ENCODE measurements at regions not wholly inside any gene's neighbourhood (a gene's known extent, or its start where the extent isn't known, plus 50 kb on each side); places are given as distances from the start of the nearest gene placed in this dataset.
"Not testable (repeated sequence)": the region's sequence is repeated elsewhere in the genome, so short reads cannot be mapped to it uniquely, and the experiment has no call there.

DNA sequence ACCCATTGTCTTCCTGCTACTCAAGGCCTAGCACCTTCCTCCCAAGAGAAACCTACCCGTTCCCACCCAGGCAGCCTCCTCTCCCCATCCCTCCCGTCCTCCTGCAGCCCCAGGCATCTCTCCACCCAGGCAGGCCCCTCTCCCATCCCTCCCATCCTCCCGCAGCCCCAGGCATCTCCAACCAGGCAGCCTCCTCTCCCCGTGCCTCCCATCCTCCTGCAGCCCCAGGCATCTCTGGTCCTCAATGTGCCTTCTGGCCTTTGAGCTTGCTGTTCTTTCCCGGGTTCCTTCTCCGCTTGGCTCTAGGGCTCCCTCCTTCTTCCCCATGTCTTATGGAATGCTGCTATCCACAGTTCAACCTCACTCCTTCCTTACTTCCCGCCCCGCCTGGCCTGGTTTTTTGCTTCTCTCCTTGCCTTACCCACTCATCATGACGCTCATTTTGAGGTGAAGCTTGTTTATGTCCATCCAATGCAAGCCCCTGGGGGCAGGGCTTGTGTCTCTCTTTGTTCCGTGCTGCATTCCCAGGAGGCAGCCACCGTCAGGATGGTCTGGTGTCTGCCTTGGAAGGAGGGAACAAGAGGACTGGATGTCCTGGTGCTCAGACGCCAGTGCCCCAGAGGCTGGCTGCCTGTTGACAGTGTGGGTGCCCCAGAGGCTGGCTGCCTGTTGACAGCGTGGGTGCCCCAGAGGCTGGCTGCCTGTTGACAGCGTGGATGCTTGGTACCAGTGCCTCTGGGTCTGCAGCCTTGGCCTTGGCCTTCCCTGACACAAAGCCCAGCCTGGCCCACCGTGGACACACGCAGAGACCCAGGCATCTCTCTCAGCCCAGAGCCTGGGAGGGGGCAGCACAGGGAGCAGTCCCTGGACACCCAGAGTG, 815.7 kb downstream of the BRD1 start:
- DNase-seq, result no peak

DNA sequence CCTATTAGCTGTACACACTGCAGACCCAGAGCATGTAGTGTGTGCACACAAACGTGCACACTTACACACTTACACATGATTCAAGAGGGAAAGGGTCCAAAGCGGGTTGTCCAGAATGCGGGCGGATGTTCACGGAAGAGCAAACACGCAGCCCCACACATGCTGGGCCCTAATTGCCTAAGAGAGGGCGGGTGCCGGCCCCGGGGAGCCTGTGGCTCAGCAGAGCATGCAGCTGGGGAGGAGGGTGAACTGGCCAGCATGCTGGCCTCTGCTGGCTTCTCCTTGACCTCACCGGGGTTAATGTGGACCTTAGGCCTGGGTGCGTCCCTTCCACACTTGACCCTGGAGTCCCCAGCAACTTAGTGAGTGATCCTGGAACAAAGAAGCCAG, 816.3 kb downstream of the BRD1 start:
- no peak for DNase-seq

DNA sequence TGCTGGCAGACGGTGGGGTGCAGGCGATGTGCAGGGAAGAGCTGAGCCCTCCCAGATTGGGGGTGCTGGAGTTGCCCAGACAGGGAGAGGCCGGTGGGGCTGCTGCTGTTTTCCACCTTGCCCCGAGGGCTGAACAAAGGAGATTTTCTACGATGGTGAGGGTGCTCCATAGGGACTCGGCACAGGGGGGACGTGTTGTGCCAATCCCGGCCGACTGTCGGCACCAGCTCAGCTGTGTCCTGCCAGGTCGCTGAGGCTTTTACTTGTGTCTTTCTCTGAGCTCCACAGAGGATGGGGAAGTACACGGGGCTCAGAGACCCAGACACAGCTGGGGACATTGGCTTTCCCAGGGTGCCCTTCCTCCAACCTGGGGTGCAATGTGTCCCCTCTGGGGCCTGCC, 816.8 kb downstream of the BRD1 start:
- DNase-seq, result no peak

DNA sequence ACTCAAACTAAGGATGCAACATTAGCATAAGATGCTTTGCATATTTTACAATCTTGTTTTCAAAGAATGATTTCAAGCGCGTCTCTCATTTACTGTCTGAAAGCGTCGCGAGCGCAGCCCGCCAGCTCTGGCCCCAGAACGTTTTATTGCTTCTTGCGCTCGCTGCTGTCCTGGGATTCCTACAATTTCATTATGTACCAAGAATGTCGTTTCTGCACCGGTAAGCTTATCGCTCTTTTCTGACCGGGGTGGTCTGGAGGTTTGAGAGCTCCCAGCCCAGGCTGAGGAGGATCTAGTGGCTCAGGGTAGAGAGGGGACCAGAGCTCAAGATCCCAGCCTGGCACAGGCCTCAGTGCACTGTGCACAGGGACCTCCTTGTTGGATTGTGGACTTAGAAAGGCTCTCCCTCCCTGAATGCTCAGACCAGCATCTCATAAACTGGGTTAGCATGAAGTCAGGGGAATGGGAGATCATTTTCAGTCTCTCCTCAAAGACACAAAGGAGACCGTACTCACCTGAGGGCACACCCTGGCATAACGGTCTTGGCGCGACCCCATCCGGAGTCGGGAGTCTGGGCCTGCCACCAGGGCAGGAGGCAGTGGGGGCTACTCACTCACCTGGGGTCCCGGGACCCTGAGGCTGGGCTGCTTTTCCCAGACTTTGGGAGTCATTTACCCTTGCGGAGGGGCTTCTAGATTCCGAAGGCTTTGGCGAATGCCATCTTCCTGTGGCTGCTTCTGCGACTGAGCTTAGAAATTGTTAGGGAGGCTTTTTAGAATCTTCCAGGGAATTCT, 817.4 kb downstream of the BRD1 start:
- no peak for DNase-seq

DNA sequence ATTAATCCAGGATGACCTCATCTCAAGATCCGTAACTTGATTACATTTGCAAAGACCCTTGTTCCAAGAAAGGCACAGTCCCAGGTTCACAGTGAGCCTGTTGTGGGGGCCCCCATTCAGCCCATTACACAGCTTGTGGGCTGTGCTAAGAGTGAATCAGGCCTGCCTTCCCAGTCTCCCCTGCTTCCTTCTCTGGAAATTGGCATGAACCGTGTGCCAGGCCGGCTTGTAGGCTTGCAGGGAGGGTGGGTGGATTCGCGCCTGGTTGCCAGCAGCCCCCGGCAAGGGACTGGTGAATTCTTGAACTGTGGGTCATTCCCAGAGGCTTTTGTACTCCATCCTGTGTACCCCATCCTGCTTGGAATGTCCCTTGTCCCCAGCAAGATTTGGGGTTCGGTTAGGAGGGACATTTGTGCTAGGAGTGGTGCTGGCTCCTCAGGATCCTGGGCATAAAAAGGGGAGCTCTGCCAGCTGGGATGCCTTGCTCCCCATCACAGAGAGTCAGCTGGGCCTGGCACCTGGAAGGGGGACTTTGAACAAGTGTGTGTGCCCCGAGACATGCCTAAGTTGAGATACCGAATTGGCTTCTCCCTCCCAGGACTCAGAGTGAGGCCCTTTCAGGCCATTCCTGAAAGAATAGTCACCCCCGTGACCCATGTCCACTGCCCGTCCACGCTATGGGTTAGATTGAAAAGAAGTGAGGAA, 818.2 kb downstream of the BRD1 start:
- DNase-seq, result no peak

DNA sequence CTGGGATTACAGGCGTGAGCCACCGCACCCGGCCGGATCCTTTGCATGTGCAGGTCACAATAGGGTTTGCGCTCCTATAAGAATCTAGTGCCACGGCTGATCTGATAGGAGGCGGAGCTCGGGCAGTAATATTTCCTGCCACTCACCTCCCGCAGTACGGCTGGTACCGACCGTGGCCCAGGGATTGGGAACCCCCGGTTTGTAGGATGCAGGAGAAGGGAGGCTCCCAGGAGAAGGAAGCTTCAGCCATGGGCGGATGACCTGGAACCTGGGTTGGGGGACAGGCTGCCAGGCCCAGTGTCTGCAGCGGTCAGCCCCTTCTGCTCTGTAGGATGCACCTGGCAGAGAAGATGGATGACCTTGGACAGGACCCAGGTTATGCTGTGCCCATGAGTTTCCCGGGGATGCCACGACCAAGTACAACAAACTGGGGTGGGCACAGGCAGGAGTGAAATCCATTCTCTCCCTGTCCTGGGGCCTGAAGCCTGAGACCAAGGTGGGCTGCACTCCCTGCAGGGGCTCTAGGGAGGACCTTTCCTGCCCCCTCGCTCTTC, 818.9 kb downstream of the BRD1 start:
- no peak for DNase-seq

DNA sequence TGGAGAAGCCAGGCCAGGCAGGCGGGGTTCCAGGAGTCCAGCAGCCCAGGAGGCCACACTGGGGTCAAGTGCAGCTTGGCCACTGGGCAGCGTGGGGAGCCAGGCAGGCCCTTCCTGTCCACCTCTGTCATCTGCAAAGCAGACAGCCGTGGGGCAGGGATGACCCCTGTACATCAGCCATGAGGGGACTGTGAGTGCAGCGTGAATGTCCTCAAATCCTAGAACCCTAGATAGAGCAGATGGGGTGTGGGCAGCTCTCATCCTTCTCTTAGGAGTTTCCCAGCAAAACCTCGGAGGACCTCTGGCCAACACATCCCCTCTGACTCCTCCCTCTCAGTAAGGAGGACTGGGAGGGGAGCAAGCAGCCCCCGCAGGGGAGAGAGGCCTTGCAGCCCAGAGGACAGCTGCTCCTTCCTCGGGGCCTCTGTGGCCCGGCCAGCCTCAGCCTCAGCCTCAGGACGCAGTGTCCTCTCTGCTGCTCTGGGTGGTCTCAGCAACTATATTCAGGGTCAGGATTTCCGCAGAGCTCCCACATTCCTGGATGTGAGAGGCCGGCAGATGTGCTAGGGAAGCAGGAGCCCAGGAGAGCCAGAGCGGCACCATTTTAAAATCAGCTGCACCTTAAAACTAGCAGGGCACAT, 820.5 kb downstream of the BRD1 start:
- DNase-seq, result no peak

DNA sequence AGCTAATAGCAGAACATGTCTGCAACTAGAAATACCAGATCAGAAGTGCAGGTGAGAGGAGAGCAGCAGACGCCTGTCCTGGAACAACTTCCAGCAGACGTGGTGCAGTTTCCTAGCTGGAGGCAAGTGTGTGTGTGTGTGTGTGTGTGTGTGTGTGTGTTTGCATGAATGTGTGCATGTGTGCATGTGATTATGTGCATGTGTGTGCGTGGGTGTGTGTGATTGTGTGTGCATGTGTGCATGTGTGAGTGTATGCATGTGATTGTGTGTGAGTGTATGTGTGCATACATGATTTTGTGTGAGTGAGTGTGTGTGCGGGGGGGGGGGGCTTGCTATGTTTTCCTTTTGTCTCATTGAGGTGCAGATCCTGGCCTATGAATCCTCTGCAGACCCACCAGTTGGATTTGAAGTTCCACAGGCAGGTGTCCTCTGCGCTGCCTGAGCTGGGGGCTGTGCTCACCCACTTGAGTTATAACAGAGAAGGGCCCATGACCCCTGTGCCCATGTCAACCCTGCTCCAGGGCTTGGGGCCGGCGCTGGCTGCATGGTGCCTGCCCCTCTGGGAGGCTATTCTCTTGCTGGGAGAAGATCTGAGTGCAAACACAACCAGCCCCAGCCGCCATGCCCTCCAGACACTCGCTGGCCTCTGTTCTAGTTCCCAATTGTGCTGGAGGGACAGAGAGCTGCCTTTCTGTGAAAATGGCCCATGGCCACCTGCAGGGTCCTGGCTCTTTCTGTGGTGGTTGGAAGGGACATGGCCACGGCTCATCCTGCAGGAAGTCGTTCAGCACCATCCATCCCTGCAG, 821.3 kb downstream of the BRD1 start:
- DNase-seq, result no peak

DNA sequence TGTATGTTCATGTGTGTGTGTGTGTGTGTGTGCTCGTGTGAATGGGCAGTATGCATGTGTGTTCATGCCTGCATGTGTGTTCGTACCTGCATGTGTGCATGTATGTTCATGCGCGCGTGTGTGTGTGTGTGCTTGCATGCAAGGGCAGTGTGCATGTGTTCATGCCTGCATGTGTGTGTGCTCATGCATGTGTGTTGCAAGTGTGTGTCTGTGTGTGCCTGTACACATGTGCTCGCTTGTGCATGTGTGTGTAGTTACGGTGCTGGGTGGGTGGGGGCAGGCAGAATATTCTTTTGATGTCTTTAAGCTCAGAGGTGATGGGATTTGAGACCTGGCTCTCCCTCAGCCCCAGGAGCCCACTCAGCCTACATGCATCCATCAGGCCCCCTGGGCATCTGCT, 822.1 kb downstream of the BRD1 start:
- no peak for DNase-seq

DNA sequence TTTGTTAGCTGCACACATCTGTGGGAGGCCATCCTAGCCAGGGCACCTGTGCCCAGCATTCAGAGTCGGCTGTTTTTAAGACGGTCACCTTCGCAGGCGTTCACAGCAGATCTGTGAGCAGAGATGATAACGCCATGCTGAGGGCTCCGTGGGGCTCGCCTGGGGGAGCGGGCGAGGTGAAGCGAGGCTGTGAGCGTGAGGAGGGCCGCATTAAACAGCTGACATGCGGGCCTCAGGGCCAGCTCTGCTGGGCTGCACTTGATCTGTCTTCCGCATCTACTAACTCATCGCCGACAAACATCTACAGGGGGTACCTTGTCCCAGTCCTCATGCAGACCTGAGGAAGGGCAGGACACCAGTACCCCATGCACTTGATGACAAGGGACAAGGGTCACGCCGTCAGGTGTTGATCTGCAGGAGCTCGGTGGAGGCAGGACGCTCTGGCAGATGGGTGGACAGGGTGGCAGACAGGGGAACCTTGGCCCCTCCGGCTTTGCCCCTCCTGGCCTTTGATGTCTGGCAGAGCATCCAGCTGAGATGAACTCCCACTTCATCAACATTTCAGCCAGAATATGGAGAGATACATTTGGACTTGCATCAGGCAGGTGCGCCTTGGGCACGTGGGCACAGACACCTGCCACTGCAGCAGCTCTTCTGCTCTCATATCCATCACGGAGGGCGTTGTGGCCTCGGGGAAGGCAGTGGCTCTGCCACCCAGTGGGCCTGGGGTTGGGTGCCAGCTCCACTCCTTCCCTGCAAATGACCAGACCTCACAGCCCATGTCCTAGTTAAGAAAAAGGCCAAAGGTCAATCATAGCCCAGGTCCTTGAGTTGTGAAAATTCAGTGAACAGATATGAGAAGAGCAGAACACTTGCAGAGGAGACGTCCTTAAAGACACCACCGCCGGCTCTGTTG, 822.9 kb downstream of the BRD1 start:
- no peak for DNase-seq

DNA sequence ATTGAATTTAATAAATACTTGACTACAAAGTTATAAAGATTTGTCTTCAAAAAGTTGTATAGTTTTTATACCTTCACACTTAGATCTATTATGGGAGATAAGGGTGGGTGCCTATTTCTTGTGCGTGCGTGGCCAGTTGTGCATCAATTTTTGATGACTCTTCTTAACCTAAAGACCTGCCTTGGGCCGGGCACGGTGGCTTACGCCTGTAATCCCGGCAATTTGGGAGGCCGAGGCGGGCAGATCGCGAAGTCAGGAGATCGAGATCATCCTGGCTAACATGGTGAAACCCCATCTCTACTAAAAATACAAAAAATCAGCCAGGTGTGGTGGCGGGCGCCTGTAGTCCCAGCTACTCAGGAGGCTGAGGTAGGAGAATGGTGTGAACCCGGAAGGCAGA, 830.1 kb downstream of the BRD1 start:
- not testable (repeated sequence) for DNase-seq

DNA sequence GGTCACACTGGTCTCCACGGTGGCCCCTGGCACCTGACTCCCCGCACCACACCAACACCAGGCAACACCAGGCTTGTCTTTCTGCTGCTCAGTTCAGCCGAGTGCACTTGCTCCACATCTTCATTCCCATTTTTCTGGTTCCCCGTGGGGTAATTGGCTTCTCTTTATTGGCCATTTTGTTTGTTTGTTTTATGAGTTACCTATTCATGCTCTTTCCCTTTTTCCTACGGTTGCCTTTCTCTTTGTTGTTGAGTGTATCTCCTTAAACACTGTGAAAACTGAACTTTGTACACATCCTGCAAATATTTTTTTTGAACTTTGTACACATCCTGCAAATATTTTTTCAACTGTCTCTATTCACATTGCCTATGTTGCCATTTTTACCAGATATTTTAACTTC, 834.0 kb downstream of the BRD1 start:
- no peak for DNase-seq

DNA sequence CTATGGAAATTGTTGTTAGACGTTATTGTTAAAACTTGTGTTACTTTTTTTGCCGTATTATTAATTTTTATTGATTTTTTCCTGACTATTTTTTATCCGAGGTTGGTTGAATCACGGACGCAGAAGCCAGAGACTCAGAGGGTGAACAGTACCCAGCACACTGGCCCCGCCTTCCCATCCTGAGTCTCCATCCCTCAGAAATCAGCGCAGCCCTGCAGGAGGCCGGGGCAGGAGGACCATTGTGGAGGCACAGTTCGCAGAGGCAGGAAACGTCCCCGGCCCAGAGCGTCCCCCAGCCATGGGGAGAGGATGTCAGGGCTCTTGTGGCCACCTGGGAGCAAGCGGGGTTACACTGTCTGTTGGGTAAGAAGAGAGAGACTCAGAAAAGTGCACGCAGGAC, 843.0 kb downstream of the BRD1 start:
- DNase-seq, result no peak

DNA sequence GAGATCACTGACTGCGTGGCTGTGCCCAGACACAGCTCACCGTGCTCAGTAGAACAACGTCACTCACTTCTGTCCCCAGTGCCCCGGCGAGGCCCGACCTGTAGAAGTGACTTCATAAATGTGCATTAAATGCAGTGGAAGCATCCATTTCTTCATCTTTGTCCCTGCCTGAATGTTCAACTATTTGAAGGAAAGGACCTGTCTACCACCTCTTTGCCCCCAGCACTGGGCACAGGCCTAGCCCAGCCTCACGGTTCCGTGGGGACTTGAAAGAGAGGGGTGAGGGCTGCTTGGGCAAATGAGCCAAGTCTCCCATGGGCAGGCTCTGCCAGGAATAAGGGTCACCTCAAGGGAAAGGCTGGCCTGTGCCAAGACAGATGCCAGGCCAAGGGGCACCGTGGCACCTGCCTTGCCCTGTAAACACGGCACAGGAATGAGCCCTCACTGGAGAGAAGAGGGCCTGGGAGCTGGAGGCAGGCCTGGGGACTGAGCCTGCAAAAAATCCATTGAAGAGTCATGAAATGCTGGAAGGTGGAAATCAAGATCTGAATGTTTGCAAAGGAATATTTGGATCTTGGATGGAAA, 845.3 kb downstream of the BRD1 start:
- no peak for DNase-seq

DNA sequence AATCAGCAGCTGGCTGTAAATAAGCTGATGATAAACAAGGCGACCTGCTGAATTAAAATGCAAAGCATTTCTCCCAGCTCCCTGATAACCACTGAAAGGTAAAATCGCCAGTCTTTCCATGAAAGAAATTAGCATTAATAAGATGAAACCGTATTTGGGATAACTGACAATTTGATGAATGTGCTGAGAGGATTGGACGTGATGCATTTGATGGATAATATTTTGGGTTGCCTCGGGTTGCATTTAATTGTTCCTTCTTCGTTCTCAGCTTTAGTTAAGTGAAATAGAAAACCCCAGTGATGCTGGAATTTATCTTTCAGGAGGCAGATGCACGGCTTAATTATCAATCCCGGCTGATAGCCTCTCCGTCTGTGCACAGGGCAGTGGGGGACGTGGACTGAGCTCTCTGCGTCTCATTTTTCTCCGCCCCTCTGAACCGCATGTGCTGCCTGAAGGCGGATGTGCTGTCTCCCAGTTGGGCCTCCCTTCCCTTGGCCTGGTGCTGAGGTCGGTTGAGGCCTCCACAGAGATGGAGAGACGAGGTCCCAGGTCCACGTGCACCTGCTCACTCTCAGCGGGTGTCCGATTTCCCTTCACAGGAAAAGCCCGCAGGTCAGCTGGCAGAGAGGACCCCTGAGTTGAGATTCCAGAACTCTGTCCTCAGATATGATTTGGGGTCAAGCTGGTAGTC, 846.2 kb downstream of the BRD1 start:
- no peak for DNase-seq

DNA sequence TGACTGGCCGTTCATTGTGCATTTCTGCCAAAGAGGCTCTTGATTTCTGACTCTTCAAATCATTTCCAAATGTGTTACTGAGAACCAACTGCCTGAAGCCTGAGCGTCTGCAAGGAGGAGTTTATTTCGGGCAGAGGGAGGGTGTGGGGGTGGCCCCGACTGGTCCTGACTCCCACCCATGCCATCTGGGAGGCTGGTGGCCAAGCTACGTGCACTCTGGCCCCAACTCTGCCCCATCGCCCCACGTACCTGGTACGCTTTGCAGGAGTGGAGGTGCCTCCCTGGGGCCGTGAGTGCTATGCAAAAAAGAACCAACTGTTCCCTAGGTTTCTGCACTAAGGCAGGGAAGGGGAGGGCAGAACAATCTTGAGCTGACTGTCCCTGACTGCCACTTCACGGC, 846.8 kb downstream of the BRD1 start:
- DNase-seq, result no peak

DNA sequence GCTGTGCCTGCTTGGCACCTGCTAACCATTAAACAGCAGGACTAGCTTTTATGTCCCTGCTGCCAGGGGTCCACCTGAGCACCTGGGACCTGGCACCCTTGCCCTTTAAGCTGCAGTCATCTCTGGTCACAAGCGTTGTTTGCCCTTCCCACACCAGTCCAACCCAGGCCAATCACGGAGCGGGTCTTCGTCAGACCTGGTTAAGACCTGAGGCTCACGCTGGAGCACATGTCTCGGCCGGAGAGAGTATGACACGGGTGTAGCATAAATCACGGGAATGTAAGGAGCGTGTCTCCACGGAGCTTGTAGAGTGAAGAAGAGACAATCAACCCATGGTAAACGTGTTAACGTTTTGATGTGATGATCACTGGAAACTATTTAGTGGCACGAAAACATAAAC, 847.3 kb downstream of the BRD1 start:
- DNase-seq, result no peak

DNA sequence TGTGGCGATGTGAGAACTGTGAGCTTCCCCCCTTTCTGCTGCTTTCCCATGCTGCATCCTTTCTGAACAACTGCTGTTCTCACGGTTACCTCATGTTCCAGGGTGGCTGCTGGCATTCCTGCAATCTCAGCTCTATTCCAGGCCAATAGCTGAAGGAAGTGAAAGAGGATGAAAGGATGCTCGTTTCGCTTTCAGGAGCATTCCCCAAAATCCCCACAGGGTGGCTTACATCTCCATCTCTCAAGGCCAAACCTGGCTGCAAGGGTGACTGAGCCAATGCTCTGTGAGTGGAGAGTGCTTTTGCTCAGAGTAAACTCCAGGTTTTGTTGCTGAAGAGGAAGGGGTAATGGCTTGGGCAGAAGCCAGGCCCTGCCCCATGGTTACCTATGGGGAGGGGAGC, 848.2 kb downstream of the BRD1 start:
- DNase-seq, result no peak
